GM13977 (cell line): ENCODE measurements at regions not wholly inside any gene's neighbourhood (a gene's known extent, or its start where the extent isn't known, plus 50 kb on each side); places are given as distances from the start of the nearest gene placed in this dataset.

ENCODE experiments used
- DNase-seq: peaks from one replicate; pipeline ENCODE4 v3.0.0; 2012; ENCODE audit warnings: low spot score
- in situ Hi-C: fragments of 300-500 bp; cut with MboI; formaldehyde crosslinking; loops from one replicate; pipeline ENCODE4 v1.12.0; 2022; ENCODE audit warnings: low sequenced_read_pairs, low pct_unique_long_range_greater_than_20kb, mixed read lengths, inconsistent platforms; ENCODE audit not compliant: unreplicated experiment
- TF ChIP-seq, protein P1 (sequence below): IDR thresholded peaks from 2 replicates; pipeline ENCODE4 v1.5.1; 2012; ENCODE audit warnings: mild to moderate bottlenecking, control low read depth; ENCODE audit not compliant: insufficient read depth; ENCODE audit errors: extremely low read depth, missing control alignments

GRCh38 chr4:56746639-56747038 lies 65.5 kb upstream of the HOPX start:
- TF ChIP-seq, protein P1, sequence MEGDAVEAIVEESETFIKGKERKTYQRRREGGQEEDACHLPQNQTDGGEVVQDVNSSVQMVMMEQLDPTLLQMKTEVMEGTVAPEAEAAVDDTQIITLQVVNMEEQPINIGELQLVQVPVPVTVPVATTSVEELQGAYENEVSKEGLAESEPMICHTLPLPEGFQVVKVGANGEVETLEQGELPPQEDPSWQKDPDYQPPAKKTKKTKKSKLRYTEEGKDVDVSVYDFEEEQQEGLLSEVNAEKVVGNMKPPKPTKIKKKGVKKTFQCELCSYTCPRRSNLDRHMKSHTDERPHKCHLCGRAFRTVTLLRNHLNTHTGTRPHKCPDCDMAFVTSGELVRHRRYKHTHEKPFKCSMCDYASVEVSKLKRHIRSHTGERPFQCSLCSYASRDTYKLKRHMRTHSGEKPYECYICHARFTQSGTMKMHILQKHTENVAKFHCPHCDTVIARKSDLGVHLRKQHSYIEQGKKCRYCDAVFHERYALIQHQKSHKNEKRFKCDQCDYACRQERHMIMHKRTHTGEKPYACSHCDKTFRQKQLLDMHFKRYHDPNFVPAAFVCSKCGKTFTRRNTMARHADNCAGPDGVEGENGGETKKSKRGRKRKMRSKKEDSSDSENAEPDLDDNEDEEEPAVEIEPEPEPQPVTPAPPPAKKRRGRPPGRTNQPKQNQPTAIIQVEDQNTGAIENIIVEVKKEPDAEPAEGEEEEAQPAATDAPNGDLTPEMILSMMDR = no peak
- DNase-seq = no peak
- in situ Hi-C loops = no loop called here

- in situ Hi-C loops = no loop called here
- DNase-seq = no peak
- TF ChIP-seq, protein P1 = no peak
Observed at GRCh38 chr4:56745042-56745441, 63.9 kb upstream of the HOPX start.

GRCh38 chr4:56744030-56744429 lies 62.9 kb upstream of the HOPX start:
- TF ChIP-seq, protein P1 = no peak
- no peak for DNase-seq
- in situ Hi-C loops = no loop called here

GRCh38 chr4:56743550-56743949 lies 62.5 kb upstream of the HOPX start:
- in situ Hi-C loops = no loop called here
- TF ChIP-seq, protein P1 = no peak
- DNase-seq = no peak

DNA sequence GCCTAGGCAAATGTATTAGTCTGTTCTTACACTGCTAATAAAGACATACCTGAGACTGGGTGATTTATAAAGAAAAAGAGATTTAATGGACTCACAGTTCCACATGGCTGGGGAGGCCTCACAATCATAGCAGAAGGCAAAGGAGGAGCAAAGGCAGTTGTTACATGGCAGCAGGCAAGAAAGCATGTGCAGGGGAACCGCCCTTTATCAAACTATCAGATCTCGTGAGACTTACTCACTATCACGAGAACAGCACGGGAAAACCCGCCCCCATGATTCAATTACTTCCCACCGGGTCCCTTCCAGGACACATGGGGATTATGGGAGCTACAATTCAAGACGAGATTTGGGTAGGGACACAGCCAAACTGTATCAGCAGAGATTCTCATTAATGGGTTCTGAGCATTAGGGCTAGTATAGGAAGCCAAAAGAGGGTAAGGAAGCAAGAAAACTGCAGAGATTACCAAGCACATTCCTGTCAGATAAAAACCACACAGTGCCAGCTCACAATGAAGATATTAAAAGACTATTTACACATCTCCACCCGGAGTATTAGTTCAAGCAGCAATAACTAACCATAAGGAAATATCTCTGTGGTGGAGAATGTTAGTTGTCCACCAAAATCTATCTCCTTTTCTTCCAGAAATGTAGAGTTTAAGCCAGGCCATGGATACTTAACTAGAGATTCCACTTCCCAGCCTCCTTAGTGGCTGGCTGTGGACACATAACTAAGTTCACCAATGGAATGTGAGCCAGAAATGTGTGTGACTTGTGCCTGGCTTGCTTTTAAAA lies 61.2 kb upstream of the HOPX start:
- TF ChIP-seq, protein P1 = no peak
- in situ Hi-C loops = no loop called here
- no peak for DNase-seq

GRCh38 chr4:56741595-56741994 lies 60.5 kb upstream of the HOPX start:
- DNase-seq = no peak
- in situ Hi-C loops = no loop called here
- TF ChIP-seq, protein P1 = no peak
